Neural progenitor cell (in vitro differentiated cells): ENCODE measurements at regions not wholly inside any gene's neighbourhood (a gene's known extent, or its start where the extent isn't known, plus 50 kb on each side); places are given as distances from the start of the nearest gene placed in this dataset.

Source experiments
- DNase-seq: peaks from one replicate; pipeline ENCODE4 v3.0.0-alpha.2; 2016; ENCODE audit warnings: low spot score
- H2AFZ ChIP-seq: fragments of 200-600 bp; sonication (generic); replicated peaks from 2 replicates; pipeline ENCODE4 v1.6.1; 2016; ENCODE audit warnings: antibody characterized with exemption
- H3F3A ChIP-seq: fragments of 200-600 bp; sonication (generic); 2 replicates; pipeline ENCODE4 v1.6.1; 2016; ENCODE audit warnings: antibody characterized with exemption, low read depth
- H3K27ac ChIP-seq: fragments of 200-600 bp; sonication (generic); 2 replicates; pipeline ENCODE4 v1.5.1; 2016; ENCODE audit warnings: mild to moderate bottlenecking
- H3K27me3 ChIP-seq: fragments of 200-600 bp; sonication (generic); 2 replicates; pipeline ENCODE4 v1.6.1; 2016; ENCODE audit warnings: mild to moderate bottlenecking, moderate library complexity
- H3K36me3 ChIP-seq: fragments of 200-600 bp; sonication (generic); 2 replicates; pipeline ENCODE4 v1.5.1; 2016
- H3K4me1 ChIP-seq: fragments of 200-600 bp; sonication (generic); 2 replicates; pipeline ENCODE4 v1.6.1; 2016; ENCODE audit warnings: mixed run types
- H3K4me2 ChIP-seq: fragments of 200-600 bp; sonication (generic); 2 replicates; pipeline ENCODE4 v1.6.1; 2016
- H3K4me3 ChIP-seq: fragments of 200-600 bp; sonication (generic); 2 replicates; pipeline ENCODE4 v1.5.1; 2016
- H3K79me2 ChIP-seq: fragments of 200-600 bp; sonication (generic); 2 replicates; pipeline ENCODE4 v1.6.1; 2016; ENCODE audit warnings: low read depth
- H3K9ac ChIP-seq: fragments of 200-600 bp; sonication (generic); 2 replicates; pipeline ENCODE4 v1.6.1; 2016
- H3K9me3 ChIP-seq: fragments of 200-600 bp; sonication (generic); 2 replicates; pipeline ENCODE4 v1.5.1; 2016; ENCODE audit warnings: low read depth
- H4K20me1 ChIP-seq: fragments of 200-600 bp; sonication (generic); 2 replicates; pipeline ENCODE4 v1.6.1; 2016; ENCODE audit warnings: low read depth
- H3K27ac Mint-ChIP-seq: 3 replicates; pipeline ENCODE4 v1.8.0; 2021; ENCODE audit warnings: mixed read lengths
- H3K27me3 Mint-ChIP-seq: 2 replicates; pipeline ENCODE4 v1.8.0; 2022; ENCODE audit warnings: low read depth, mild to moderate bottlenecking, inconsistent platforms, moderate library complexity, mixed read lengths; ENCODE audit not compliant: insufficient read depth
- H3K36me3 Mint-ChIP-seq: 3 replicates; pipeline ENCODE4 v1.8.0; 2021; ENCODE audit warnings: mixed read lengths
- H3K4me1 Mint-ChIP-seq: 3 replicates; pipeline ENCODE4 v1.8.0; 2021; ENCODE audit warnings: mixed read lengths
- H3K4me3 Mint-ChIP-seq: 3 replicates; pipeline ENCODE4 v1.8.0; 2021; ENCODE audit warnings: mild to moderate bottlenecking, moderate library complexity, mixed read lengths
- H3K9me3 Mint-ChIP-seq: 3 replicates; pipeline ENCODE4 v1.8.0; 2020; ENCODE audit warnings: mixed read lengths
- CTCF ChIP-seq: fragments of 200-600 bp; sonication (generic); IDR thresholded peaks from 2 replicates; pipeline ENCODE4 v1.5.1; 2017; ENCODE audit warnings: antibody characterized with exemption, mild to moderate bottlenecking
- EZH2 ChIP-seq: fragments of 200-600 bp; sonication (generic); IDR thresholded peaks from 2 replicates; pipeline ENCODE4 v1.6.1; 2017; ENCODE audit warnings: antibody characterized with exemption, mild to moderate bottlenecking, moderate library complexity
- EZH2phosphoT487 ChIP-seq: fragments of 200-600 bp; sonication (generic); IDR thresholded peaks from 2 replicates; pipeline ENCODE4 v1.6.1; 2017; ENCODE audit warnings: antibody characterized with exemption

GRCh38 chr13:50274181-50274580 is 258.9 kb downstream of the KCNRG start:
- Mint-ChIP-seq H3K9me3 (peaks cover 13% of the 10 kb centered on the region), H3K27ac (no peak overlapping the region), H3K4me1 (no peaks in the 10 kb centered on the region), H3K27me3 (peaks cover 2% of the 10 kb centered on the region), H3K4me3 (no peak overlapping the region), H3K36me3 (no peaks in the 10 kb centered on the region)
- no peaks in the 10 kb centered on the region for H3K36me3 ChIP-seq
- no peak for DNase-seq
- H3K79me2 ChIP-seq, result no peaks in the 10 kb centered on the region
- no peak overlapping the region for H2AFZ ChIP-seq
- no peak overlapping the region for H3K9ac ChIP-seq
- H3K27ac ChIP-seq, result no peak overlapping the region
- no peaks in the 10 kb centered on the region for H3K27me3 ChIP-seq
- no peak overlapping the region for H3K4me2 ChIP-seq
- no peaks in the 10 kb centered on the region for H3K4me1 ChIP-seq
- H3K4me3 ChIP-seq, result no peak overlapping the region
- TF ChIP-seq EZH2phosphoT487 (no peak), CTCF (no peak), EZH2 (no peak)
- H3F3A ChIP-seq, result no peaks in the 10 kb centered on the region
- no peaks in the 10 kb centered on the region for H3K9me3 ChIP-seq
- no peaks in the 10 kb centered on the region for H4K20me1 ChIP-seq

- H3K9me3 ChIP-seq, result no peaks in the 10 kb centered on the region
- no peak overlapping the region for H3K9ac ChIP-seq
- H3K27me3 ChIP-seq, result no peaks in the 10 kb centered on the region
- Mint-ChIP-seq H3K9me3 (peaks cover 15% of the 10 kb centered on the region), H3K4me1 (no peaks in the 10 kb centered on the region), H3K4me3 (no peak overlapping the region), H3K27ac (no peak overlapping the region), H3K36me3 (no peaks in the 10 kb centered on the region), H3K27me3 (peaks cover 5% of the 10 kb centered on the region)
- no peak overlapping the region for H3K4me3 ChIP-seq
- no peaks in the 10 kb centered on the region for H3F3A ChIP-seq
- H3K27ac ChIP-seq, result no peak overlapping the region
- no peaks in the 10 kb centered on the region for H4K20me1 ChIP-seq
- no peak for TF ChIP-seq EZH2
- TF ChIP-seq CTCF, result no peak
- TF ChIP-seq EZH2phosphoT487, result no peak
- H3K36me3 ChIP-seq, result no peaks in the 10 kb centered on the region
- H3K79me2 ChIP-seq, result no peaks in the 10 kb centered on the region
- no peak for DNase-seq
- no peak overlapping the region for H3K4me2 ChIP-seq
- peaks cover 8% of the 10 kb centered on the region for H3K4me1 ChIP-seq
- no peak overlapping the region for H2AFZ ChIP-seq
Observed at GRCh38 chr13:50275392-50276063, 260.3 kb downstream of the KCNRG start.

- Histone ChIP-seq H3K4me1 (peaks cover 8% of the 10 kb centered on the region), H3K9me3 (no peaks in the 10 kb centered on the region), H3F3A (no peaks in the 10 kb centered on the region), H3K4me3 (no peak overlapping the region), H3K9ac (no peak overlapping the region), H3K36me3 (no peaks in the 10 kb centered on the region), H3K27me3 (no peaks in the 10 kb centered on the region), H3K79me2 (no peaks in the 10 kb centered on the region), H3K27ac (no peak overlapping the region), H3K4me2 (no peak overlapping the region), H2AFZ (no peak overlapping the region), H4K20me1 (no peaks in the 10 kb centered on the region)
- Mint-ChIP-seq H3K36me3 (no peaks in the 10 kb centered on the region), H3K4me3 (no peak overlapping the region), H3K4me1 (no peaks in the 10 kb centered on the region), H3K27me3 (peaks cover 5% of the 10 kb centered on the region), H3K27ac (no peak overlapping the region), H3K9me3 (peaks cover 16% of the 10 kb centered on the region)
- DNase-seq, result no peak
- no peak for TF ChIP-seq EZH2
- TF ChIP-seq CTCF, result no peak
- TF ChIP-seq EZH2phosphoT487, result no peak
Observed at GRCh38 chr13:50276550-50276949, 261.3 kb downstream of the KCNRG start.
